A673 (cell line): ENCODE measurements at regions not wholly inside any gene's neighbourhood (a gene's known extent, or its start where the extent isn't known, plus 50 kb on each side); places are given as distances from the start of the nearest gene placed in this dataset.

Experiments
- BruUV-seq: library from RNA; stranded (reverse); fragments of 400-500 nt; replicated peaks from 2 replicates; lab custom pipeline; 2021; lab: Mats Ljungman, UMichigan
- CTCF ChIA-PET: fragments of 300-600 bp; sonication (Branson Sonifier 250); formaldehyde crosslinking; loops from one replicate; lab custom pipeline; 2022; ENCODE audit warnings: antibody characterized with exemption; lab: Charles Lee
- POLR2A ChIA-PET: fragments of 300-600 bp; sonication (Branson Sonifier 250); formaldehyde crosslinking; loops from one replicate; lab custom pipeline; 2022; ENCODE audit warnings: antibody characterized with exemption; ENCODE audit not compliant: low non-redundant PET; lab: Charles Lee
- DNase-seq: peaks from one replicate; pipeline ENCODE4 v3.0.0-alpha.2; 2015; ENCODE audit warnings: low spot score
- H3K27ac ChIP-seq: fragments of 200-600 bp; sonication (generic); 2 replicates; pipeline ENCODE4 v1.5.1; 2016; ENCODE audit warnings: mixed run types, low read depth, mild to moderate bottlenecking, mixed read lengths, antibody characterized with exemption, low read length; ENCODE audit not compliant: poor library complexity, severe bottlenecking
- H3K27me3 ChIP-seq: fragments of 200-600 bp; sonication (generic); replicated peaks from 2 replicates; pipeline ENCODE4 v1.6.1; 2017; ENCODE audit warnings: mixed run types, low read depth, mild to moderate bottlenecking, mixed read lengths, antibody characterized with exemption, low read length; ENCODE audit not compliant: insufficient read depth, poor library complexity
- H3K36me3 ChIP-seq: fragments of 200-600 bp; sonication (generic); 2 replicates; pipeline ENCODE4 v1.6.1; 2016; ENCODE audit warnings: mixed run types, mild to moderate bottlenecking, mixed read lengths, antibody characterized with exemption, low read length; ENCODE audit not compliant: insufficient read depth, poor library complexity, severe bottlenecking
- H3K4me1 ChIP-seq: fragments of 200-600 bp; sonication (generic); 2 replicates; pipeline ENCODE4 v1.6.1; 2017; ENCODE audit warnings: mixed run types, mild to moderate bottlenecking, mixed read lengths, antibody characterized with exemption, low read length; ENCODE audit not compliant: insufficient read depth, poor library complexity, severe bottlenecking
- H3K4me3 ChIP-seq: fragments of 200-600 bp; sonication (generic); 2 replicates; pipeline ENCODE4 v1.5.1; 2016; ENCODE audit warnings: low read depth, mixed run types, mild to moderate bottlenecking, mixed read lengths, low read length; ENCODE audit not compliant: poor library complexity, severe bottlenecking
- H3K9me3 ChIP-seq: fragments of 200-600 bp; sonication (generic); 2 replicates; pipeline ENCODE4 v1.6.1; 2016; ENCODE audit warnings: mixed run types, low read depth, mild to moderate bottlenecking, mixed read lengths, antibody characterized with exemption, low read length; ENCODE audit not compliant: poor library complexity, severe bottlenecking
- EZH2 ChIP-seq: fragments of 200-600 bp; sonication (generic); IDR thresholded peaks from 2 replicates; pipeline ENCODE4 v1.6.1; 2017; ENCODE audit warnings: borderline replicate concordance, low read depth, mild to moderate bottlenecking, mixed read lengths, antibody characterized with exemption, low read length; ENCODE audit not compliant: poor library complexity, severe bottlenecking
- intact Hi-C: fragments of 100-400 bp; cut with micrococcal nuclease; formaldehyde crosslinking; loops from one replicate; pipeline ENCODE4 v1.10.0; 2022; ENCODE audit not compliant: unreplicated experiment
- TF ChIP-seq, protein P1 (sequence below): fragments of 300-800, 200-600 bp; sonication (generic); conservative IDR thresholded peaks from 2 replicates; pipeline ENCODE4 v1.5.1; 2017; ENCODE audit warnings: low read depth, mild to moderate bottlenecking, antibody characterized with exemption, low read length, moderate library complexity, mixed read lengths

DNA sequence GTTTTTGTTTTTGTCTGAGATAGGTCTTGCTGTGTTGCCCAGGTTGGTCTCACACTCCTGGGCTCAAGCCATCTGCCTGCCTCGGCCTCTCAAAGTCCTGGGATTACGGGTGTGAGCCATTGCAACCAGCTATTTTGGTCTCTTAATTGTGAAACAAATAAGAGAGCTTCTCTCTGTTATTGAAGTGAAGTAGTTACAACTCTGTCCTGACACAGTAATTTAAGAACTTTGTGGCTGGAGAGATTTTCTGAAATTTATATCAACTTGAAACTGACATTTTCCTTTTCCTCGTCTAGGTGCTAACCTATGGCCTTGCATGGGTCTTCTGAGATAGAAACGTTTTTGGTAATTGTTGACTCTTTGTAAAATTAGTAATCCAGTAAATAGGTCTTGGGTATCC, 122.1 kb upstream of the DOK5 start:
- TF ChIP-seq, protein P1, sequence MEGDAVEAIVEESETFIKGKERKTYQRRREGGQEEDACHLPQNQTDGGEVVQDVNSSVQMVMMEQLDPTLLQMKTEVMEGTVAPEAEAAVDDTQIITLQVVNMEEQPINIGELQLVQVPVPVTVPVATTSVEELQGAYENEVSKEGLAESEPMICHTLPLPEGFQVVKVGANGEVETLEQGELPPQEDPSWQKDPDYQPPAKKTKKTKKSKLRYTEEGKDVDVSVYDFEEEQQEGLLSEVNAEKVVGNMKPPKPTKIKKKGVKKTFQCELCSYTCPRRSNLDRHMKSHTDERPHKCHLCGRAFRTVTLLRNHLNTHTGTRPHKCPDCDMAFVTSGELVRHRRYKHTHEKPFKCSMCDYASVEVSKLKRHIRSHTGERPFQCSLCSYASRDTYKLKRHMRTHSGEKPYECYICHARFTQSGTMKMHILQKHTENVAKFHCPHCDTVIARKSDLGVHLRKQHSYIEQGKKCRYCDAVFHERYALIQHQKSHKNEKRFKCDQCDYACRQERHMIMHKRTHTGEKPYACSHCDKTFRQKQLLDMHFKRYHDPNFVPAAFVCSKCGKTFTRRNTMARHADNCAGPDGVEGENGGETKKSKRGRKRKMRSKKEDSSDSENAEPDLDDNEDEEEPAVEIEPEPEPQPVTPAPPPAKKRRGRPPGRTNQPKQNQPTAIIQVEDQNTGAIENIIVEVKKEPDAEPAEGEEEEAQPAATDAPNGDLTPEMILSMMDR: no peak
- no peak for TF ChIP-seq EZH2
- ChIA-PET POLR2A (no interaction called here), CTCF (no interaction called here)
- Histone ChIP-seq H3K9me3 (no peaks in the 10 kb centered on the region), H3K4me1 (peaks cover 21% of the 10 kb centered on the region), H3K27ac (no peak overlapping the region), H3K36me3 (no peaks in the 10 kb centered on the region), H3K27me3 (no peaks in the 10 kb centered on the region), H3K4me3 (no peak overlapping the region)
- no peak for DNase-seq
- BruUV-seq: no TSS peak
- intact Hi-C loops: no loop called here

DNA sequence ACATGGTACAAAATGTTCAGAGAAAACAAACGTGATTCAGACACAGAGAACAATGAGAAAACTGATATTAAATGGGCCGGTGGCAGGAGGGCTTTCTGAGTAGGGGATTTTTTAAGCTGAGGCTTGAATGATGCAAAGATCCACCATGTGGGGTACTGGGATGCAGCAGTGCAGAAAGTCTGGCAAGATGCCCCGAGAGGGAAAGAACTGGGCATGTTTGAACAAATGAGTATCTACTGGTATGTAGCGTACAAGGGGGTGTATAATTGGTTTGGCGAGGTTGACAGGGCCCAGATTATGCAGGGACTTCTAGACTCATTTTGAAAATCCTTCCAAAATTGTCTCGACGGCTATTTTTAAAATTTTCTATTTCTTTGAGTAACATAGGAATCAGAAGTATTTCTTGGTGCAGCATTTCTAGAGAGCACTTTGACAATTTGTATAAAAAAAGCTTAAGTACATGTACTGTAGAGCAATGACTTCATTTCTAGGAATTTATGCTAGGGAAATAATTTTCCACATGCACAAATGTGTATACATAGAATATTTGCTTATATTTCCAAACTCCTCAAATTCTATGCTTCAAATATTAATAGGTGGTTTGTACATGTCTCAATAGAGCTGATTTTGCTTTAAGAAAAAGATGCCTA, 119.6 kb upstream of the DOK5 start:
- TF ChIP-seq EZH2: no peak
- TF ChIP-seq, protein P1: no peak
- CTCF ChIA-PET: no interaction called here
- Histone ChIP-seq H3K27me3 (no peaks in the 10 kb centered on the region), H3K36me3 (no peaks in the 10 kb centered on the region), H3K4me3 (no peak overlapping the region), H3K4me1 (peaks cover 12% of the 10 kb centered on the region), H3K9me3 (no peaks in the 10 kb centered on the region), H3K27ac (no peak overlapping the region)
- no TSS peak for BruUV-seq
- POLR2A ChIA-PET: no interaction called here
- intact Hi-C loops: no loop called here
- DNase-seq: no peak

DNA sequence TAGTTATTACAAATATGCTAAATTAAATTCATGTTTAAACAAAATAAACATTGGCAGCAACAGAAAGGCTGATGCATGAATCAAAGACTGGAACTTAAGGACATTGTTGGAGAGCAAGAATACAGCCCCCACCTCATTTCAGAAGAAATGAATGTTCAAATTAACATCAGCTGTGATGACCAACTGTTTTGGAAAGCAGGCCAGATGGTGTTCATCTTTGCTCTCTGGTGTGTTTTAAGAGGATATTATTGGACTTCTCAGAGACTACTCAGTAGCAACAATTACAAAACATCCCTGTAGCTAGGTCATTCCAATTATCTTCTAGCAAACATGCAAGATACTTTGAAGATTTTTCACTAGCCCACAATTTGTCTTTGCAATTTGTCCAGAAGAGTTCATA, 118.6 kb upstream of the DOK5 start:
- no peaks in the 10 kb centered on the region for H3K27me3 ChIP-seq
- POLR2A ChIA-PET: no interaction called here
- CTCF ChIA-PET: no interaction called here
- H3K4me1 ChIP-seq: peaks cover 3% of the 10 kb centered on the region
- no peaks in the 10 kb centered on the region for H3K36me3 ChIP-seq
- no peak for DNase-seq
- TF ChIP-seq, protein P1: no peak
- TF ChIP-seq EZH2: no peak
- no peak overlapping the region for H3K4me3 ChIP-seq
- intact Hi-C loops: no loop called here
- no TSS peak for BruUV-seq
- no peaks in the 10 kb centered on the region for H3K9me3 ChIP-seq
- no peak overlapping the region for H3K27ac ChIP-seq
